HepG2 (cell line): ENCODE measurements at regions not wholly inside any gene's neighbourhood (a gene's known extent, or its start where the extent isn't known, plus 50 kb on each side); places are given as distances from the start of the nearest gene placed in this dataset.

Experiments used
- ATF7 ChIP-seq, 2 experiments: fragments of 450-650 bp in 1 of 2; sonication (generic) in 1 of 2; formaldehyde crosslinking in 1 of 2; IDR thresholded peaks; 2 replicates each; pipeline versions ENCODE4 v1.4.0 to v1.6.1; 2016 to 2020; ENCODE audit warnings: antibody characterized with exemption in 1 of 2, mild to moderate bottlenecking in 1 of 2, missing genetic modification reagents in 1 of 2
- BORCS8-MEF2B ChIP-seq: sonication (generic); formaldehyde crosslinking; IDR thresholded peaks from 2 replicates; pipeline ENCODE4 v1.8.0; 2022; ENCODE audit warnings: mild to moderate bottlenecking, missing genetic modification reagents
- DMAP1 ChIP-seq: IDR thresholded peaks from 2 replicates; pipeline ENCODE4 v1.6.1; 2016
- IRX3 ChIP-seq: sonication (generic); formaldehyde crosslinking; IDR thresholded peaks from 2 replicates; pipeline ENCODE4 v1.8.1; 2023; ENCODE audit warnings: mild to moderate bottlenecking, low read depth, missing genetic modification reagents, borderline replicate concordance
- NR2C2 ChIP-seq: sonication (generic); formaldehyde crosslinking; IDR thresholded peaks from 2 replicates; pipeline ENCODE4 v1.4.0; 2020; ENCODE audit warnings: missing genetic modification reagents, mild to moderate bottlenecking, moderate library complexity, borderline replicate concordance
- PRDM15 ChIP-seq: sonication (generic); formaldehyde crosslinking; IDR thresholded peaks from 2 replicates; pipeline ENCODE4 v1.4.0; 2020; ENCODE audit warnings: missing genetic modification reagents
- SMARCC2 ChIP-seq: fragments of 450-650 bp; IDR thresholded peaks from 2 replicates; pipeline ENCODE4 v1.6.1; 2017; ENCODE audit warnings: antibody characterized with exemption, mild to moderate bottlenecking
- SOX13 ChIP-seq, 3 experiments: fragments of 450-650 bp in 1 of 3; sonication (generic) in 1 of 3; formaldehyde crosslinking in 1 of 3; IDR thresholded peaks in 2 of 3; conservative IDR thresholded peaks in 1 of 3; 2 replicates each; pipeline versions ENCODE4 v1.5.0 to v1.6.1; 2016 to 2020; ENCODE audit warnings: antibody characterized with exemption in 1 of 3, mild to moderate bottlenecking in 1 of 3, missing compliant biosample characterization in 1 of 3, missing genetic modification reagents in 1 of 3, moderate library complexity in 1 of 3
- TCF7L2 ChIP-seq: IDR thresholded peaks from 2 replicates; pipeline ENCODE4 v1.6.1; 2011; ENCODE audit warnings: mild to moderate bottlenecking, low read depth, low read length, moderate library complexity
- TFDP1 ChIP-seq: IDR thresholded peaks from 2 replicates; pipeline ENCODE4 v1.6.1; 2016; ENCODE audit warnings: missing compliant biosample characterization, missing genetic modification reagents, borderline replicate concordance
- TRIM22 ChIP-seq: fragments of 450-650 bp; IDR thresholded peaks from 2 replicates; pipeline ENCODE4 v1.6.1; 2017
- ZNF362 ChIP-seq: sonication (generic); formaldehyde crosslinking; IDR thresholded peaks from 2 replicates; pipeline ENCODE4 v1.4.0; 2020; ENCODE audit warnings: missing genetic modification reagents, mild to moderate bottlenecking, borderline replicate concordance
- ZNF570 ChIP-seq: sonication (generic); formaldehyde crosslinking; IDR thresholded peaks from 2 replicates; pipeline ENCODE4 v1.4.0; 2020; ENCODE audit warnings: mild to moderate bottlenecking, missing genetic modification reagents, borderline replicate concordance
- ZNF747 ChIP-seq: sonication (generic); formaldehyde crosslinking; IDR thresholded peaks from 2 replicates; pipeline ENCODE4 v1.8.1; 2023; ENCODE audit warnings: missing genetic modification reagents, mild to moderate bottlenecking, borderline replicate concordance
- ZNF75D ChIP-seq: sonication (generic); formaldehyde crosslinking; IDR thresholded peaks from 2 replicates; pipeline ENCODE4 v1.8.1; 2023; ENCODE audit warnings: missing genetic modification reagents, mild to moderate bottlenecking, borderline replicate concordance
- ZUFSP ChIP-seq: sonication (generic); formaldehyde crosslinking; IDR thresholded peaks from 2 replicates; pipeline ENCODE4 v1.9.0; 2021; ENCODE audit warnings: missing genetic modification reagents, mild to moderate bottlenecking, borderline replicate concordance

- TF ChIP-seq TFDP1 (CRISPR knock-in tag) (no peak), ZUFSP (CRISPR knock-in tag) (no peak), NR2C2 (CRISPR knock-in tag) (no peak), BORCS8-MEF2B (CRISPR knock-in tag) (no peak), SMARCC2 (no peak), ZNF75D (CRISPR knock-in tag) (no peak), SOX13 (IDR thresholded peaks at IDR 0.05) (no peak), SOX13 (CRISPR knock-in tag; conservative IDR thresholded peaks at IDR 0.05 in 1 of 2, IDR thresholded peaks at IDR 0.05 in 1 of 2) (peak in 1 of 2 experiments; percentile 60; a peak in 1 of 4 replicates), DMAP1 (CRISPR knock-in tag) (no peak), ZNF570 (no peak), TCF7L2 (no peak), ZNF747 (no peak), ATF7 (IDR thresholded peaks at IDR 0.05) (no peak), ATF7 (CRISPR knock-in tag; IDR thresholded peaks at IDR 0.05) (no peak), PRDM15 (CRISPR knock-in tag) (no peak), IRX3 (CRISPR knock-in tag) (no peak), TRIM22 (no peak), ZNF362 (CRISPR knock-in tag) (0 out of 2 replicates have a peak, but pooled peaks have one; percentile 15)
Observed at GRCh38 chr21:17348357-17348756, 164.5 kb upstream of the CXADR start (continued).
